Stomach (tissue), 8 donors: ENCODE measurements at regions not wholly inside any gene's neighbourhood (a gene's known extent, or its start where the extent isn't known, plus 50 kb on each side); places are given as distances from the start of the nearest gene placed in this dataset.

Experiments
- DNase-seq, 2 donors: peaks; one replicate each; pipeline versions ENCODE4 v3.0.0 to v3.0.0-alpha.2; 2013 to 2019
- H3K27ac ChIP-seq, 5 donors: fragments of 200-600 bp in 4 of 5; sonication (generic) in 4 of 5; one replicate each; pipeline ENCODE4 v1.5.1; 2013 to 2019; ENCODE audit warnings: mild to moderate bottlenecking in 1 of 5, moderate library complexity in 1 of 5
- H3K27me3 ChIP-seq, 3 donors: fragments of 200-600 bp; sonication (generic); one replicate each; pipeline ENCODE4 v1.5.1; 2017 to 2019; ENCODE audit warnings: mixed run types in 1 of 3
- H3K36me3 ChIP-seq, 4 donors: fragments of 200-600 bp; sonication (generic); 1 replicate in 3 of 4; 2 replicates in 1 of 4; pipeline ENCODE4 v1.5.1; 2016 to 2019
- H3K4me1 ChIP-seq, 4 donors: fragments of 200-600 bp; sonication (generic); one replicate each; pipeline ENCODE4 v1.5.1; 2016 to 2019
- H3K4me3 ChIP-seq, 4 donors: fragments of 200-600 bp; sonication (generic) in 3 of 4; one replicate each; pipeline ENCODE4 v1.5.1; 2016 to 2019; ENCODE audit warnings: mild to moderate bottlenecking in 1 of 4
- H3K9me3 ChIP-seq, 4 donors: fragments of 200-600 bp; sonication (generic); one replicate each; pipeline ENCODE4 v1.5.1; 2016 to 2019
- CTCF ChIP-seq, 7 experiments: fragments of 450-650 bp in 4 of 7; fragments of 200-600 bp in 3 of 7; sonication (generic) in 3 of 7; IDR thresholded peaks; one replicate each; pipeline ENCODE4 v1.5.1; 2016 to 2019; ENCODE audit warnings: antibody characterized with exemption in 7 of 7, control low read depth in 2 of 7, mild to moderate bottlenecking in 1 of 7
- EP300 ChIP-seq: sonication (generic); formaldehyde crosslinking; IDR thresholded peaks from one replicate; pipeline ENCODE4 v1.6.1; 2017; ENCODE audit warnings: antibody characterized with exemption
- POLR2A ChIP-seq, 4 donors: fragments of 450-650 bp; IDR thresholded peaks; one replicate each; pipeline ENCODE4 v1.6.1; 2016; ENCODE audit warnings: antibody characterized with exemption in 4 of 4, control low read depth in 2 of 4, mild to moderate bottlenecking in 1 of 4, moderate library complexity in 1 of 4
- POLR2AphosphoS5 ChIP-seq, 3 donors: sonication (generic); formaldehyde crosslinking; IDR thresholded peaks; one replicate each; pipeline ENCODE4 v1.6.1; 2016; ENCODE audit warnings: antibody characterized with exemption in 3 of 3
- WGBS, 5 donors: extraction: QIAGEN DNeasy Blood & Tissue Kit in 3 of 5; methylation state at CpG; one replicate each; pipeline versions ENCODE4 v1.1.5 to v1.1.7; 2013 to 2018; 5-methylcytosine and 5-hydroxymethylcytosine counted together
- intact Hi-C: fragments of 100-400 bp; cut with DNase I; formaldehyde crosslinking; loops from one replicate; pipeline ENCODE4 v1.15.1; 2023; ENCODE audit warnings: low total_unique reads
- donor health status: healthy with polysubstance abuse.
- donor health status: Bipolar disorder and iron deficiency.
- donor health status: healthy.

- no peak for DNase-seq
- intact Hi-C loops: no loop called here
- Histone ChIP-seq H3K27ac (no peak overlapping the region), H3K36me3 (no peaks in the 10 kb centered on the region), H3K4me1 (no peaks in the 10 kb centered on the region), H3K9me3 (peaks cover 0 to 17% (median 6%) of the 10 kb centered on the region in 4 donors), H3K4me3 (no peak overlapping the region), H3K27me3 (no peaks in the 10 kb centered on the region)
- WGBS, 5 donors: 71 to 91% (median 86%) methylated on average over 3 of the region's 3 CpGs
- TF ChIP-seq EP300: no peak
- TF ChIP-seq CTCF (IDR thresholded peaks at IDR 0.05): no peak
- no peak for TF ChIP-seq POLR2AphosphoS5 (IDR thresholded peaks at IDR 0.05)
- no peak for TF ChIP-seq POLR2A (IDR thresholded peaks at IDR 0.05)
Measured at GRCh38 chr3:143203848-143204247, 84.3 kb downstream of the CHST2 start.

GRCh38 chr3:143206955-143207337 lies 87.4 kb downstream of the CHST2 start:
- TF ChIP-seq POLR2A (IDR thresholded peaks at IDR 0.05) (no peak), EP300 (no peak), POLR2AphosphoS5 (IDR thresholded peaks at IDR 0.05) (no peak), CTCF (IDR thresholded peaks at IDR 0.05) (no peak)
- DNase-seq: no peak
- no peak overlapping the region for H3K27ac ChIP-seq

GRCh38 chr3:143207338-143207961 lies 87.9 kb downstream of the CHST2 start:
- H3K27ac ChIP-seq: no peak overlapping the region
- H3K4me1 ChIP-seq: no peaks in the 10 kb centered on the region
- 70 to 88% (median 85%) methylated on average over 1 of the region's 1 CpG for WGBS, 5 donors
- no peaks in the 10 kb centered on the region for H3K36me3 ChIP-seq
- H3K9me3 ChIP-seq: peaks cover 0 to 17% (median 6%) of the 10 kb centered on the region in 4 donors
- TF ChIP-seq CTCF (IDR thresholded peaks at IDR 0.05): no peak
- intact Hi-C loops: no loop called here
- no peak overlapping the region for H3K4me3 ChIP-seq
- H3K27me3 ChIP-seq: no peaks in the 10 kb centered on the region
- DNase-seq: no peak

More at GRCh38 chr3:143206955-143207337, 87.4 kb downstream of the CHST2 start:
- no peaks in the 10 kb centered on the region for H3K36me3 ChIP-seq
- H3K9me3 ChIP-seq: peaks cover 0 to 17% (median 6%) of the 10 kb centered on the region in 4 donors
- no peaks in the 10 kb centered on the region for H3K4me1 ChIP-seq
- 76 to 89% (median 87%) methylated on average over 4 of the region's 4 CpGs for WGBS, 5 donors
- H3K4me3 ChIP-seq: no peak overlapping the region
- no peaks in the 10 kb centered on the region for H3K27me3 ChIP-seq
- intact Hi-C loops: no loop called here

GRCh38 chr3:143208976-143209714 lies 89.6 kb downstream of the CHST2 start:
- Histone ChIP-seq H3K4me1 (no peaks in the 10 kb centered on the region), H3K4me3 (no peak overlapping the region), H3K27me3 (no peaks in the 10 kb centered on the region), H3K9me3 (peaks cover 0 to 14% (median 5%) of the 10 kb centered on the region in 4 donors), H3K36me3 (no peaks in the 10 kb centered on the region), H3K27ac (no peak overlapping the region)
- no peak for DNase-seq
- WGBS, 5 donors: 70 to 85% (median 72%) methylated on average over 3 of the region's 3 CpGs
- no peak for TF ChIP-seq CTCF (IDR thresholded peaks at IDR 0.05)
- no peak for TF ChIP-seq EP300
- no peak for TF ChIP-seq POLR2AphosphoS5 (IDR thresholded peaks at IDR 0.05)
- no peak for TF ChIP-seq POLR2A (IDR thresholded peaks at IDR 0.05)
- intact Hi-C loops: no loop called here
